ENCODE measurements at regions not wholly inside any gene's neighbourhood (a gene's known extent, or its start where the extent isn't known, plus 50 kb on each side); places are given as distances from the start of the nearest gene placed in this dataset.
"Not testable (repeated sequence)": the region's sequence is repeated elsewhere in the genome, so short reads cannot be mapped to it uniquely, and the experiment has no call there.

GRCh38 chrX:3867067-3867831 lies 153.8 kb upstream of the PRKX start:
- not testable (repeated sequence) for TF ChIP-seq CTCF (IDR thresholded peaks at IDR 0.05; ENCODE audit: extremely low read depth in 1 of 2, insufficient read depth in 1 of 2, low read depth in 1 of 2, low read length in 2 of 2); JUN (IDR thresholded peaks at IDR 0.05; ENCODE audit: borderline replicate concordance, insufficient read depth, insufficient read length, low read depth); EZH2 (IDR thresholded peaks at IDR 0.05; ENCODE audit: borderline replicate concordance, low read depth, low read length, severe bottlenecking); POLR2AphosphoS5 (IDR thresholded peaks at IDR 0.05; ENCODE audit: insufficient read depth, low read depth, low read length); POLR2A (IDR thresholded peaks at IDR 0.05; ENCODE audit: low read depth, low read length); FOS (IDR thresholded peaks at IDR 0.05; ENCODE audit: borderline replicate concordance, insufficient read depth, low read length); MYC (IDR thresholded peaks at IDR 0.05; ENCODE audit: low read depth, low read length)
